ENCODE measurements at regions not wholly inside any gene's neighbourhood (a gene's known extent, or its start where the extent isn't known, plus 50 kb on each side); places are given as distances from the start of the nearest gene placed in this dataset.

GRCh38 chr4:116346750-116347149 is 738.6 kb downstream of the TRAM1L1 start:
- Histone ChIP-seq H3K36me3 (ENCODE audit: control insufficient read depth in 4 of 4, insufficient read depth in 4 of 4, low read length in 4 of 4) (no peaks in the 10 kb centered on the region), H3K27me3 (ENCODE audit: control insufficient read depth in 3 of 3, insufficient read depth in 3 of 3, low read length in 2 of 3) (no peaks in the 10 kb centered on the region), H3K4me1 (ENCODE audit: control insufficient read depth in 5 of 5, insufficient read depth in 5 of 5, low read length in 5 of 5) (no peaks in the 10 kb centered on the region), H3K27ac (ENCODE audit: low read depth in 1 of 2, low read length in 1 of 2) (no peak overlapping the region), H3K9ac (ENCODE audit: insufficient read depth in 1 of 2, low read length in 2 of 2) (no peak overlapping the region), H3K9me3 (ENCODE audit: control insufficient read depth in 4 of 4, insufficient read depth in 3 of 4, low read length in 3 of 4) (no peaks in the 10 kb centered on the region), H3K4me3 (no peak overlapping the region)
- TF ChIP-seq CTCF (IDR thresholded peaks at IDR 0.05; ENCODE audit: control extremely low read depth, extremely low read depth) = no peak
- 64 to 91% methylated on average over 1 of the region's 1 CpG for WGBS, 2 donors
- DNase-seq (no peak), ATAC-seq (ENCODE audit: insufficient read depth, low FRiP score) (no peak)

GRCh38 chr4:116343809-116344208 is 741.6 kb downstream of the TRAM1L1 start:
- 20 to 55% methylated on average over 2 of the region's 2 CpGs for WGBS, 2 donors
- no peak for TF ChIP-seq CTCF (IDR thresholded peaks at IDR 0.05; ENCODE audit: control extremely low read depth, extremely low read depth)
- no peak overlapping the region for H3K9ac ChIP-seq (ENCODE audit: insufficient read depth in 1 of 2, low read length in 2 of 2)
- no peaks in the 10 kb centered on the region for H3K9me3 ChIP-seq (ENCODE audit: control insufficient read depth in 4 of 4, insufficient read depth in 3 of 4, low read length in 3 of 4)
- no peak for ATAC-seq (ENCODE audit: insufficient read depth, low FRiP score)
- no peaks in the 10 kb centered on the region for H3K4me1 ChIP-seq (ENCODE audit: control insufficient read depth in 5 of 5, insufficient read depth in 5 of 5, low read length in 5 of 5)
- no peak for DNase-seq
- H3K27ac ChIP-seq (ENCODE audit: low read depth in 1 of 2, low read length in 1 of 2) = no peak overlapping the region
- no peaks in the 10 kb centered on the region for H3K36me3 ChIP-seq (ENCODE audit: control insufficient read depth in 4 of 4, insufficient read depth in 4 of 4, low read length in 4 of 4)
- no peak overlapping the region for H3K4me3 ChIP-seq
- H3K27me3 ChIP-seq (ENCODE audit: control insufficient read depth in 3 of 3, insufficient read depth in 3 of 3, low read length in 2 of 3) = no peaks in the 10 kb centered on the region

- Histone ChIP-seq H3K9ac (ENCODE audit: insufficient read depth in 1 of 2, low read length in 2 of 2) (no peak overlapping the region), H3K27ac (ENCODE audit: low read depth in 1 of 2, low read length in 1 of 2) (no peak overlapping the region), H3K27me3 (ENCODE audit: control insufficient read depth in 3 of 3, insufficient read depth in 3 of 3, low read length in 2 of 3) (no peaks in the 10 kb centered on the region), H3K4me3 (no peak overlapping the region), H3K36me3 (ENCODE audit: control insufficient read depth in 4 of 4, insufficient read depth in 4 of 4, low read length in 4 of 4) (no peaks in the 10 kb centered on the region), H3K9me3 (ENCODE audit: control insufficient read depth in 4 of 4, insufficient read depth in 3 of 4, low read length in 3 of 4) (no peaks in the 10 kb centered on the region), H3K4me1 (ENCODE audit: control insufficient read depth in 5 of 5, insufficient read depth in 5 of 5, low read length in 5 of 5) (no peaks in the 10 kb centered on the region)
- WGBS, 2 donors = 83 to 90% methylated on average over 2 of the region's 2 CpGs
- TF ChIP-seq CTCF (IDR thresholded peaks at IDR 0.05; ENCODE audit: control extremely low read depth, extremely low read depth) = no peak
- no peak for ATAC-seq (ENCODE audit: insufficient read depth, low FRiP score)
- DNase-seq = no peak
Observed at GRCh38 chr4:116342143-116342542, 743.2 kb downstream of the TRAM1L1 start.

- TF ChIP-seq CTCF (IDR thresholded peaks at IDR 0.05; ENCODE audit: control extremely low read depth, extremely low read depth) = no peak
- Histone ChIP-seq H3K36me3 (ENCODE audit: control insufficient read depth in 4 of 4, insufficient read depth in 4 of 4, low read length in 4 of 4) (no peaks in the 10 kb centered on the region), H3K9me3 (ENCODE audit: control insufficient read depth in 4 of 4, insufficient read depth in 3 of 4, low read length in 3 of 4) (no peaks in the 10 kb centered on the region), H3K4me1 (ENCODE audit: control insufficient read depth in 5 of 5, insufficient read depth in 5 of 5, low read length in 5 of 5) (no peaks in the 10 kb centered on the region), H3K4me3 (no peak overlapping the region), H3K27ac (ENCODE audit: low read depth in 1 of 2, low read length in 1 of 2) (no peak overlapping the region), H3K9ac (ENCODE audit: insufficient read depth in 1 of 2, low read length in 2 of 2) (no peak overlapping the region), H3K27me3 (ENCODE audit: control insufficient read depth in 3 of 3, insufficient read depth in 3 of 3, low read length in 2 of 3) (no peaks in the 10 kb centered on the region)
- DNase-seq (no peak), ATAC-seq (ENCODE audit: insufficient read depth, low FRiP score) (no peak)
Observed at GRCh38 chr4:116332508-116332907, 752.9 kb downstream of the TRAM1L1 start.

All from lung (tissue), 11 donors.